Hepatocyte (in vitro differentiated cells): ENCODE measurements at regions not wholly inside any gene's neighbourhood (a gene's known extent, or its start where the extent isn't known, plus 50 kb on each side); places are given as distances from the start of the nearest gene placed in this dataset.

Experiments used
- EZH2 ChIP-seq: fragments of 200-600 bp; sonication (generic); IDR thresholded peaks from 2 replicates; pipeline ENCODE4 v1.6.1; 2016; ENCODE audit warnings: antibody characterized with exemption, mild to moderate bottlenecking, borderline replicate concordance
- EZH2phosphoT487 ChIP-seq: fragments of 200-600 bp; sonication (generic); IDR thresholded peaks from one replicate; pipeline ENCODE4 v1.6.1; 2018; ENCODE audit warnings: antibody characterized with exemption, mild to moderate bottlenecking, low read depth, moderate library complexity; ENCODE audit not compliant: unreplicated experiment, severe bottlenecking
- TF ChIP-seq, protein P1 (sequence below): fragments of 200-600 bp; sonication (generic); IDR thresholded peaks from 2 replicates; pipeline ENCODE4 v1.5.1; 2016; ENCODE audit warnings: antibody characterized with exemption, mild to moderate bottlenecking; ENCODE audit not compliant: poor library complexity

DNA sequence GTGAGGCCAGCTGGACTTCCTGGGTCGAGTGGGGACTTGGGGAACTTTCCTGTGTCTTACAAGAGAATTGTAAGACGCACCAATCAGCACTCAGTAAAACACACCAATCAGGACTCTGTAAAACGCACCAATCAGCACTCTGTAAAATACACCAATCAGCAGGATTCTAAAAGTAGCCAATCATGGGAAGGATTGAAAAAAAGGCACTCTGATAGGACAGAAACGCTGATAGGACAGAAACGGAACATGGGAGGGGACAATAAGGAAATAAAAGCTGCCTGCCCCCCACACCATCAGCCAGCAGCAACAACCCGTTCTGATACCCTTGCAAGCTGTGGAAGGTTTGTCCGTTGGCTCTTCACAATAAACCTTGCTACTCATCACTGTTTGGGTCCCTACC lies 73.1 kb upstream of the SGCG start:
- TF ChIP-seq, protein P1, sequence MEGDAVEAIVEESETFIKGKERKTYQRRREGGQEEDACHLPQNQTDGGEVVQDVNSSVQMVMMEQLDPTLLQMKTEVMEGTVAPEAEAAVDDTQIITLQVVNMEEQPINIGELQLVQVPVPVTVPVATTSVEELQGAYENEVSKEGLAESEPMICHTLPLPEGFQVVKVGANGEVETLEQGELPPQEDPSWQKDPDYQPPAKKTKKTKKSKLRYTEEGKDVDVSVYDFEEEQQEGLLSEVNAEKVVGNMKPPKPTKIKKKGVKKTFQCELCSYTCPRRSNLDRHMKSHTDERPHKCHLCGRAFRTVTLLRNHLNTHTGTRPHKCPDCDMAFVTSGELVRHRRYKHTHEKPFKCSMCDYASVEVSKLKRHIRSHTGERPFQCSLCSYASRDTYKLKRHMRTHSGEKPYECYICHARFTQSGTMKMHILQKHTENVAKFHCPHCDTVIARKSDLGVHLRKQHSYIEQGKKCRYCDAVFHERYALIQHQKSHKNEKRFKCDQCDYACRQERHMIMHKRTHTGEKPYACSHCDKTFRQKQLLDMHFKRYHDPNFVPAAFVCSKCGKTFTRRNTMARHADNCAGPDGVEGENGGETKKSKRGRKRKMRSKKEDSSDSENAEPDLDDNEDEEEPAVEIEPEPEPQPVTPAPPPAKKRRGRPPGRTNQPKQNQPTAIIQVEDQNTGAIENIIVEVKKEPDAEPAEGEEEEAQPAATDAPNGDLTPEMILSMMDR, result no peak
- TF ChIP-seq EZH2phosphoT487 (no peak), EZH2 (no peak)
